Transverse colon (tissue), 4 donors: ENCODE measurements at regions not wholly inside any gene's neighbourhood (a gene's known extent, or its start where the extent isn't known, plus 50 kb on each side); places are given as distances from the start of the nearest gene placed in this dataset.
"Not testable (repeated sequence)": the region's sequence is repeated elsewhere in the genome, so short reads cannot be mapped to it uniquely, and the experiment has no call there.

Experiments used
- DNase-seq: peaks from one replicate; pipeline ENCODE4 v3.0.0-alpha.2; 2019
- H3K27ac ChIP-seq, 4 donors: fragments of 200-600 bp; sonication (generic); 2 replicates each; pipeline ENCODE4 v1.5.1; 2016 to 2018; ENCODE audit warnings: inconsistent platforms in 4 of 4
- H3K27me3 ChIP-seq: fragments of 200-600 bp; sonication (generic); 2 replicates; pipeline ENCODE4 v1.5.1; 2017; ENCODE audit warnings: inconsistent platforms
- H3K36me3 ChIP-seq, 4 donors: fragments of 200-600 bp; sonication (generic); 2 replicates each; pipeline ENCODE4 v1.5.1; 2017 to 2019; ENCODE audit warnings: inconsistent platforms in 4 of 4
- H3K4me1 ChIP-seq, 4 donors: fragments of 200-600 bp; sonication (generic); 2 replicates each; pipeline ENCODE4 v1.5.1; 2017 to 2020; ENCODE audit warnings: inconsistent platforms in 4 of 4
- H3K4me3 ChIP-seq, 4 donors: fragments of 200-600 bp; sonication (generic); 1 replicate in 1 of 4; 2 replicates in 3 of 4; pipeline versions ENCODE4 v1.5.1 to v1.6.1; 2017 to 2019; ENCODE audit warnings: inconsistent platforms in 4 of 4
- H3K9me3 ChIP-seq, 2 donors: fragments of 200-600 bp; sonication (generic); 2 replicates each; pipeline ENCODE4 v1.5.1; 2017 to 2019; ENCODE audit warnings: inconsistent platforms in 2 of 2
- EP300 ChIP-seq: sonication (generic); formaldehyde crosslinking; IDR thresholded peaks from one replicate; pipeline ENCODE4 v1.6.1; 2017; ENCODE audit warnings: antibody characterized with exemption, low read depth
- POLR2A ChIP-seq: fragments of 450-650 bp; IDR thresholded peaks from one replicate; pipeline ENCODE4 v1.6.1; 2016; ENCODE audit warnings: antibody characterized with exemption, mild to moderate bottlenecking, moderate library complexity
- POLR2AphosphoS5 ChIP-seq, 3 donors: sonication (generic); formaldehyde crosslinking; IDR thresholded peaks; one replicate each; pipeline ENCODE4 v1.6.1; 2016; ENCODE audit warnings: antibody characterized with exemption in 3 of 3
- WGBS, 2 donors: methylation state at CpG; one replicate each; pipeline ENCODE4 v1.1.5; 2018; ENCODE audit warnings: low coverage in 1 of 2; 5-methylcytosine and 5-hydroxymethylcytosine counted together
- in situ Hi-C, 4 donors: fragments of 200-750 bp; cut with MboI; loops; one replicate each; pipeline versions ENCODE4 v1.15.0 to v1.15.1; 2017; ENCODE audit warnings: low sequenced_read_pairs in 3 of 4, low pct_ligation_motif_present in 1 of 4, low pct_unique_long_range_greater_than_20kb in 1 of 4
- intact Hi-C: fragments of 100-400 bp; cut with DNase I; formaldehyde crosslinking; loops from one replicate; pipeline ENCODE4 v1.15.1; 2023; ENCODE audit warnings: low total_unique reads
- TF ChIP-seq, protein P1 (sequence below), 5 experiments: fragments of 200-600 bp in 3 of 5; fragments of 450-650 bp in 2 of 5; sonication (generic) in 3 of 5; IDR thresholded peaks; 1 replicate in 2 of 5; 2 replicates in 3 of 5; pipeline ENCODE4 v1.5.1; 2016 to 2017; ENCODE audit warnings: antibody characterized with exemption in 5 of 5, inconsistent platforms in 3 of 5, mild to moderate bottlenecking in 2 of 5, moderate library complexity in 1 of 5

DNA sequence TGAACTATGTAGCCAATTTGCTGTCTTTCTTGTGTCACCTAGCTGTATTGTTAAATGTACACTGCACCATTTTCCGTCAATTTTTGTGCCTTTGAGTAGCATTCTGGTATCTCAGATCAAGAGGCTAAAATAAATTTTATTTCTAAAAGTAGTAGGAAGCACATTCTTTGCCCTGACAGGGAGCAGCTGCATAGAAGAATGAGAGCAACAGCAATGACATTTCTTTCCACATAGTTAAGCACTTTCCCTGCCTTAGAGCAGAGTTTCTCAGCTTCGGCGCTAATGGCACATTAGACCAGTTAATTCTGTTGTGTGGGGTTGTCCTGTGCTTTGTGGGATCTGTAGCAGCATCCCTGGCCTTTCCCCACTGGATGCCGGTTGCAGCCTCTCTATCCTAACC, 173.9 kb downstream of the CHIC2 start:
- Histone ChIP-seq H3K36me3 (no peaks in the 10 kb centered on the region), H3K27ac (peak overlapping the region in 1 of 4 donors; percentile 28), H3K4me3 (no peak overlapping the region), H3K27me3 (no peaks in the 10 kb centered on the region), H3K4me1 (no peaks in the 10 kb centered on the region), H3K9me3 (no peaks in the 10 kb centered on the region)
- WGBS, 2 donors: 85 to 96% methylated on average over 3 to 4 of the region's 4 CpGs
- no peak for TF ChIP-seq EP300
- no peak for TF ChIP-seq POLR2AphosphoS5 (IDR thresholded peaks at IDR 0.05)
- in situ Hi-C loops: no loop called here
- intact Hi-C loops: no loop called here
- no peak for DNase-seq

DNA sequence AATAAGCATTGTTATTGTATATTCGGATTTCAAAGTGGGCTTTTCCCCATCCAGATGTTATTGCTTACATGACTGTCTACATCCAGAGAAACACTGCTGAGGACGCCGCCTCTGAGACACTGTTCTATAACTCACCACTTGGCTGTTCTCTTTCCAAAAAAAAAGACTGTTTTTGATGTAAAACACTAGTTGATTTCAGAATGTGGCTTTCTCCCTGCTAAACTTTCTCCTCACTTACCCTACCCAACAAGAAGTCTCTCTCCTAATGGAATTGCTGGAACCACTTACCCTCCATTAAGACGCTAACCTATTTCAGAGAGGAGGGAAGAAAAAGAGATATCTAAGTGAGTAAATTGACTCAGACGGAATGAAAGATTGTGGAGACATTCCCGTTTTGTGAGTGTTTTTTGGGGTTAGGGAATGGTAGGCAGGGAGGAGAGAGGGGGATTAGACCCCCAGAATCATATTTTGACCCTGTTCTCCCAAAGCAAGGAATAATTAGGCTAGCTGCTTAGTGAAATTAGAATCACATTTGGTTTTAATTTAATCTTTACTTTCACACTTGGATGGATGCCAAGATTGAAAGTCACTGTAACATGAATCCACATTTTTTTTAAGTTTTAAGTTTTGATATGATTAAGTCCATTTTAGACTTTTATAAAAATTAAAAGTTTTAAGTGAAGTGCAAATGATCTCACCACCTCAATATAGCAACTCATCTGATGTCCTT, 174.9 kb downstream of the CHIC2 start:
- Histone ChIP-seq H3K9me3 (no peaks in the 10 kb centered on the region), H3K27me3 (no peaks in the 10 kb centered on the region), H3K4me1 (no peaks in the 10 kb centered on the region), H3K4me3 (no peak overlapping the region), H3K36me3 (no peaks in the 10 kb centered on the region), H3K27ac (peak overlapping the region; percentile 9 to 51 (median 28))
- no peak for DNase-seq
- no peak for TF ChIP-seq POLR2A
- TF ChIP-seq, protein P1, sequence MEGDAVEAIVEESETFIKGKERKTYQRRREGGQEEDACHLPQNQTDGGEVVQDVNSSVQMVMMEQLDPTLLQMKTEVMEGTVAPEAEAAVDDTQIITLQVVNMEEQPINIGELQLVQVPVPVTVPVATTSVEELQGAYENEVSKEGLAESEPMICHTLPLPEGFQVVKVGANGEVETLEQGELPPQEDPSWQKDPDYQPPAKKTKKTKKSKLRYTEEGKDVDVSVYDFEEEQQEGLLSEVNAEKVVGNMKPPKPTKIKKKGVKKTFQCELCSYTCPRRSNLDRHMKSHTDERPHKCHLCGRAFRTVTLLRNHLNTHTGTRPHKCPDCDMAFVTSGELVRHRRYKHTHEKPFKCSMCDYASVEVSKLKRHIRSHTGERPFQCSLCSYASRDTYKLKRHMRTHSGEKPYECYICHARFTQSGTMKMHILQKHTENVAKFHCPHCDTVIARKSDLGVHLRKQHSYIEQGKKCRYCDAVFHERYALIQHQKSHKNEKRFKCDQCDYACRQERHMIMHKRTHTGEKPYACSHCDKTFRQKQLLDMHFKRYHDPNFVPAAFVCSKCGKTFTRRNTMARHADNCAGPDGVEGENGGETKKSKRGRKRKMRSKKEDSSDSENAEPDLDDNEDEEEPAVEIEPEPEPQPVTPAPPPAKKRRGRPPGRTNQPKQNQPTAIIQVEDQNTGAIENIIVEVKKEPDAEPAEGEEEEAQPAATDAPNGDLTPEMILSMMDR (IDR thresholded peaks at IDR 0.05): no peak
- no peak for TF ChIP-seq POLR2AphosphoS5 (IDR thresholded peaks at IDR 0.05)
- no peak for TF ChIP-seq EP300
- intact Hi-C loops (no loop called here), in situ Hi-C loops (no loop called here)
- WGBS, 2 donors: 67 to 77% methylated on average over 5 to 6 of the region's 6 CpGs

DNA sequence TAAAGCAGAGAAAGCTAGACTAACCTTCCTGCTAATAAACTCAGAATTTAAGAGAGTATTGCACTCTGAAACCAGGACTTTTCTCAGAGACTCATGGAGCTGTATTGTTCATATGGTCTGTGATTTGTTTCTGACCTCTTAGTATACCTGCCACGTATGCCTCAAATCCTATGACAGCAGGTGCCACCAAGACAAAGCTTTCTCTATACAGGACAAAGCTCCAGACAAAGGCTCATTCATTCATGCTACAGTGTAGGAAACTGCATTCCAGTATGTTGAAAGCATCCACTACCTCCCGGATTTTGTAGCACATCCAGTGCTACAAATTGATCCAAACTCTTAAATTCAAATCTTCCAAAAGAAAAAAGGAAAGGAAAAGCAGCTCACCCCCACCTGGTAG, 178.3 kb downstream of the CHIC2 start:
- no peak overlapping the region for H3K27ac ChIP-seq
- in situ Hi-C loops: no loop called here

DNA sequence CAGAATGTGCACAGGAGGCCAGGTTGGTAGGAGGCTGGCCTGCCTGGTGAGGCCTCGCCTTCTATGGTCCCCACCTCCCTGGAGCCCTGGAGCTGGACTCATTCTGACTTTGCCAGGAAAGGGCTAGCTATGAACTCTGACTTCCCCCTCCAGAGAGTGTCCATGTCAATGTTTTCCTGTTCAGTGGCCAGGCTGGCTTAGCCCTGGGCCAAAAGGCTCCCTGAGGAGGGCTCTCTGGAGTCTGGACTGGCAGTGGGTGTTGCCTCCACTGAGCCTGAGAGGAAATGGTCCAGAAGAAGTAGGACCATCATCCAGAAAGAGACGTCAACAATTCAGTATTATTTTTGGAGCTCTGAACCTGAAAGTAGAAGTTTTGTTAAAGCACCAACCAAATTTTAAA, 178.7 kb downstream of the CHIC2 start:
- no peaks in the 10 kb centered on the region for H3K9me3 ChIP-seq
- in situ Hi-C loops (no loop called here), intact Hi-C loops (no loop called here)
- WGBS, 2 donors: 46 to 60% methylated on average over 1 to 2 of the region's 2 CpGs
- H3K36me3 ChIP-seq: no peaks in the 10 kb centered on the region
- no peak for DNase-seq
- no peaks in the 10 kb centered on the region for H3K4me1 ChIP-seq
- H3K27ac ChIP-seq: no peak overlapping the region
- H3K4me3 ChIP-seq: no peak overlapping the region
- TF ChIP-seq POLR2AphosphoS5 (IDR thresholded peaks at IDR 0.05): no peak
- no peak for TF ChIP-seq EP300
- no peak for TF ChIP-seq POLR2A
- TF ChIP-seq, protein P1 (IDR thresholded peaks at IDR 0.05): no peak
- H3K27me3 ChIP-seq: no peaks in the 10 kb centered on the region

More for the DNA sequence above, 178.3 kb downstream of the CHIC2 start:
- H3K4me1 ChIP-seq: no peaks in the 10 kb centered on the region
- no peaks in the 10 kb centered on the region for H3K36me3 ChIP-seq
- intact Hi-C loops: no loop called here
- H3K27me3 ChIP-seq: no peaks in the 10 kb centered on the region
- TF ChIP-seq POLR2A (no peak), POLR2AphosphoS5 (IDR thresholded peaks at IDR 0.05) (no peak), EP300 (no peak)
- TF ChIP-seq, protein P1 (IDR thresholded peaks at IDR 0.05): no peak
- H3K4me3 ChIP-seq: no peak overlapping the region
- DNase-seq: no peak
- H3K9me3 ChIP-seq: no peaks in the 10 kb centered on the region
- 33 to 53% methylated on average over 2 of the region's 2 CpGs for WGBS, 2 donors

DNA sequence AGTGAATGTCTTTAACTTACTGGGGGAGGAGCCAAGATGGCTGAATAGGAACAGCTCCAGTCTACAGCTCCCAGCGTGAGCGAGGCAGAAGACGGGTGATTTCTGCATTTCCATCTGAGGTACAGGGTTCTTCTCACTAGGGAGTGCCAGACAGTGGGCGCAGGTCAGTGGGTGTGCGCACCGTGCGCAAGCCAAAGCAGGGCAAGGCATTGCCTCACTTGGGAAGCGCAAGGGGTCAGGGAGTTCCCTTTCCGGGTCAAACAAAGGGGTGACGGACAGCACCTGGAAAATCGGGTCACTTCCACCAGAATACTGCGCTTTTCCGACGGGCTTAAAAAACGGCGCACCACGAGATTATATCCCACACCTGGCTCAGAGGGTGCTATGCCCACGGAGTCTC, 187.3 kb downstream of the CHIC2 start:
- DNase-seq, H3K27ac ChIP-seq, H3K36me3 ChIP-seq, H3K27me3 ChIP-seq, H3K9me3 ChIP-seq, in situ Hi-C loops, H3K4me3 ChIP-seq, H3K4me1 ChIP-seq: not testable (repeated sequence)
- 94% methylated on average over 18 of the region's 18 CpGs; no CpG with 5 or more reads in 1 of the 2 donors for WGBS, 2 donors
- intact Hi-C loops: loop anchor here (10.0 kb wide), 1 partner anchor 1702 kb away; no protein-coding TSS in a partner anchor
